ENCODE measurements at regions not wholly inside any gene's neighbourhood (a gene's known extent, or its start where the extent isn't known, plus 50 kb on each side); places are given as distances from the start of the nearest gene placed in this dataset.
"Not testable (repeated sequence)": the region's sequence is repeated elsewhere in the genome, so short reads cannot be mapped to it uniquely, and the experiment has no call there.

DNA sequence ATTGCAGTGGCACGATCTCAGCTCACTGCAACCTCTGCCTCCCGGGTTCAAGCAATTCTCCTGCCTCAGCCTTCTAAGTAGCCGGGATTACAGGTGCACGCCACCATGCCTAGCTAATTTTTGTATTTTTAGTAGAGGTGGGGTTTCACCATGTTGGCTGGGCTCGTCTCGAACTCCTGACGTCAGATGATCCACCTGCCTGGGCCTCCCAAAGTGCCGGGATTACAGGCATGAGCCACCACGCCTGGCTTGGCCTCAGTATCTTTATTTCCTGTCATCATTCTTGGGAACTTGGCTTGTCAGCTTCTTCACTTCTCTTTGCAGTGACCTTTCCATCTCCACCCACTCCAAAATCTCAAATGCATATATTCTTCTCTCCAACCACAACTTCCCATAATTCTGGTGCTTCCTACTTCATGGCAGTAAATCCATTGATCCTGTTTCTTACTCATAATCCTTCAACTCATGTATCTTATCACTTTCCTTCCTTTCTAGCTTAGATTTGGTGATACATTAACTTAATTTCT lies 127.5 kb upstream of the SATB1 start:
- TF ChIP-seq, protein P1, sequence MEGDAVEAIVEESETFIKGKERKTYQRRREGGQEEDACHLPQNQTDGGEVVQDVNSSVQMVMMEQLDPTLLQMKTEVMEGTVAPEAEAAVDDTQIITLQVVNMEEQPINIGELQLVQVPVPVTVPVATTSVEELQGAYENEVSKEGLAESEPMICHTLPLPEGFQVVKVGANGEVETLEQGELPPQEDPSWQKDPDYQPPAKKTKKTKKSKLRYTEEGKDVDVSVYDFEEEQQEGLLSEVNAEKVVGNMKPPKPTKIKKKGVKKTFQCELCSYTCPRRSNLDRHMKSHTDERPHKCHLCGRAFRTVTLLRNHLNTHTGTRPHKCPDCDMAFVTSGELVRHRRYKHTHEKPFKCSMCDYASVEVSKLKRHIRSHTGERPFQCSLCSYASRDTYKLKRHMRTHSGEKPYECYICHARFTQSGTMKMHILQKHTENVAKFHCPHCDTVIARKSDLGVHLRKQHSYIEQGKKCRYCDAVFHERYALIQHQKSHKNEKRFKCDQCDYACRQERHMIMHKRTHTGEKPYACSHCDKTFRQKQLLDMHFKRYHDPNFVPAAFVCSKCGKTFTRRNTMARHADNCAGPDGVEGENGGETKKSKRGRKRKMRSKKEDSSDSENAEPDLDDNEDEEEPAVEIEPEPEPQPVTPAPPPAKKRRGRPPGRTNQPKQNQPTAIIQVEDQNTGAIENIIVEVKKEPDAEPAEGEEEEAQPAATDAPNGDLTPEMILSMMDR (tag by site-specific recombination; IDR thresholded peaks at IDR 0.05): not testable (repeated sequence)
- not testable (repeated sequence) for TF ChIP-seq KLF8 (tag by site-specific recombination; IDR thresholded peaks at IDR 0.05); ZBTB1 (tag by site-specific recombination; IDR thresholded peaks at IDR 0.05); ZNF561 (tag by site-specific recombination; IDR thresholded peaks at IDR 0.05; ENCODE audit: borderline replicate concordance); ZNF629 (tag by site-specific recombination; IDR thresholded peaks at IDR 0.05); ZNF510 (tag by site-specific recombination; IDR thresholded peaks at IDR 0.05; ENCODE audit: insufficient replicate concordance)
- TF ChIP-seq, protein P2, sequence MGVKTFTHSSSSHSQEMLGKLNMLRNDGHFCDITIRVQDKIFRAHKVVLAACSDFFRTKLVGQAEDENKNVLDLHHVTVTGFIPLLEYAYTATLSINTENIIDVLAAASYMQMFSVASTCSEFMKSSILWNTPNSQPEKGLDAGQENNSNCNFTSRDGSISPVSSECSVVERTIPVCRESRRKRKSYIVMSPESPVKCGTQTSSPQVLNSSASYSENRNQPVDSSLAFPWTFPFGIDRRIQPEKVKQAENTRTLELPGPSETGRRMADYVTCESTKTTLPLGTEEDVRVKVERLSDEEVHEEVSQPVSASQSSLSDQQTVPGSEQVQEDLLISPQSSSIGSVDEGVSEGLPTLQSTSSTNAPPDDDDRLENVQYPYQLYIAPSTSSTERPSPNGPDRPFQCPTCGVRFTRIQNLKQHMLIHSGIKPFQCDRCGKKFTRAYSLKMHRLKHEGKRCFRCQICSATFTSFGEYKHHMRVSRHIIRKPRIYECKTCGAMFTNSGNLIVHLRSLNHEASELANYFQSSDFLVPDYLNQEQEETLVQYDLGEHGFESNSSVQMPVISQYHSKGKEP (tag by site-specific recombination; IDR thresholded peaks at IDR 0.05): not testable (repeated sequence)
- TF ChIP-seq, protein P3, sequence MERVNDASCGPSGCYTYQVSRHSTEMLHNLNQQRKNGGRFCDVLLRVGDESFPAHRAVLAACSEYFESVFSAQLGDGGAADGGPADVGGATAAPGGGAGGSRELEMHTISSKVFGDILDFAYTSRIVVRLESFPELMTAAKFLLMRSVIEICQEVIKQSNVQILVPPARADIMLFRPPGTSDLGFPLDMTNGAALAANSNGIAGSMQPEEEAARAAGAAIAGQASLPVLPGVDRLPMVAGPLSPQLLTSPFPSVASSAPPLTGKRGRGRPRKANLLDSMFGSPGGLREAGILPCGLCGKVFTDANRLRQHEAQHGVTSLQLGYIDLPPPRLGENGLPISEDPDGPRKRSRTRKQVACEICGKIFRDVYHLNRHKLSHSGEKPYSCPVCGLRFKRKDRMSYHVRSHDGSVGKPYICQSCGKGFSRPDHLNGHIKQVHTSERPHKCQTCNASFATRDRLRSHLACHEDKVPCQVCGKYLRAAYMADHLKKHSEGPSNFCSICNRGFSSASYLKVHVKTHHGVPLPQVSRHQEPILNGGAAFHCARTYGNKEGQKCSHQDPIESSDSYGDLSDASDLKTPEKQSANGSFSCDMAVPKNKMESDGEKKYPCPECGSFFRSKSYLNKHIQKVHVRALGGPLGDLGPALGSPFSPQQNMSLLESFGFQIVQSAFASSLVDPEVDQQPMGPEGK (tag by site-specific recombination; IDR thresholded peaks at IDR 0.05): not testable (repeated sequence)
- TF ChIP-seq, protein P4, sequence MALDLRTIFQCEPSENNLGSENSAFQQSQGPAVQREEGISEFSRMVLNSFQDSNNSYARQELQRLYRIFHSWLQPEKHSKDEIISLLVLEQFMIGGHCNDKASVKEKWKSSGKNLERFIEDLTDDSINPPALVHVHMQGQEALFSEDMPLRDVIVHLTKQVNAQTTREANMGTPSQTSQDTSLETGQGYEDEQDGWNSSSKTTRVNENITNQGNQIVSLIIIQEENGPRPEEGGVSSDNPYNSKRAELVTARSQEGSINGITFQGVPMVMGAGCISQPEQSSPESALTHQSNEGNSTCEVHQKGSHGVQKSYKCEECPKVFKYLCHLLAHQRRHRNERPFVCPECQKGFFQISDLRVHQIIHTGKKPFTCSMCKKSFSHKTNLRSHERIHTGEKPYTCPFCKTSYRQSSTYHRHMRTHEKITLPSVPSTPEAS (tag by site-specific recombination; IDR thresholded peaks at IDR 0.05): not testable (repeated sequence)
- TF ChIP-seq, protein P5, sequence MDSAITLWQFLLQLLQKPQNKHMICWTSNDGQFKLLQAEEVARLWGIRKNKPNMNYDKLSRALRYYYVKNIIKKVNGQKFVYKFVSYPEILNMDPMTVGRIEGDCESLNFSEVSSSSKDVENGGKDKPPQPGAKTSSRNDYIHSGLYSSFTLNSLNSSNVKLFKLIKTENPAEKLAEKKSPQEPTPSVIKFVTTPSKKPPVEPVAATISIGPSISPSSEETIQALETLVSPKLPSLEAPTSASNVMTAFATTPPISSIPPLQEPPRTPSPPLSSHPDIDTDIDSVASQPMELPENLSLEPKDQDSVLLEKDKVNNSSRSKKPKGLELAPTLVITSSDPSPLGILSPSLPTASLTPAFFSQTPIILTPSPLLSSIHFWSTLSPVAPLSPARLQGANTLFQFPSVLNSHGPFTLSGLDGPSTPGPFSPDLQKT (IDR thresholded peaks at IDR 0.05; ENCODE audit: borderline replicate concordance, low read depth, low read length): not testable (repeated sequence)

Measured in HEK293 (cell line).